ENCODE measurements at regions not wholly inside any gene's neighbourhood (a gene's known extent, or its start where the extent isn't known, plus 50 kb on each side); places are given as distances from the start of the nearest gene placed in this dataset.

GRCh38 chr4:115323106-115323707 is 209.8 kb upstream of the NDST4 start:
- no peak for DNase-seq (ENCODE audit: low spot score)

- DNase-seq (ENCODE audit: low spot score): no peak
Observed at GRCh38 chr4:115315182-115315581, 201.8 kb upstream of the NDST4 start.

DNA sequence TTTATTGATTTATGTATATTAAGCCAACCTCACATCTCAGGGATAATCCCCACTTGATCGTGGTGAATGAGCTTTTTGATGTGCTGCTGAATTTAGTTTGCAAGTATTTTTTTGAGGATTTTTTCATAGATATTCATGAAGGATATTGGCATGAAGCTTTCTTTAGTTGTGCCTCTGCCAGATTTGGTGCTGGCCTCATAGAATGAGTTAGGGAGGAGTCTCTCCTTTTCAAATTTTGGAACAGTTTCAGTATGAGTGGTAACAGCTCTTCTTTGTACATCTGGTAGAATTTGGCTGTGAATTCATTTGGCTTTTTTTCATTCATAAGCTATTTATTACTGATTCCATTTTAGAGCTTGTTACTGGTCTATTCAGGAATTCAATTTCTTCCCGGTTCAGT is 197.2 kb upstream of the NDST4 start:
- DNase-seq (ENCODE audit: low spot score): no peak

GRCh38 chr4:115294717-115295116 is 181.3 kb upstream of the NDST4 start:
- DNase-seq (ENCODE audit: low spot score): no peak

- no peak for DNase-seq (ENCODE audit: low spot score)
Observed at GRCh38 chr4:115293093-115293462, 179.7 kb upstream of the NDST4 start.

- no peak for DNase-seq (ENCODE audit: low spot score)
Observed at GRCh38 chr4:115292320-115293092, 179.1 kb upstream of the NDST4 start.

DNA sequence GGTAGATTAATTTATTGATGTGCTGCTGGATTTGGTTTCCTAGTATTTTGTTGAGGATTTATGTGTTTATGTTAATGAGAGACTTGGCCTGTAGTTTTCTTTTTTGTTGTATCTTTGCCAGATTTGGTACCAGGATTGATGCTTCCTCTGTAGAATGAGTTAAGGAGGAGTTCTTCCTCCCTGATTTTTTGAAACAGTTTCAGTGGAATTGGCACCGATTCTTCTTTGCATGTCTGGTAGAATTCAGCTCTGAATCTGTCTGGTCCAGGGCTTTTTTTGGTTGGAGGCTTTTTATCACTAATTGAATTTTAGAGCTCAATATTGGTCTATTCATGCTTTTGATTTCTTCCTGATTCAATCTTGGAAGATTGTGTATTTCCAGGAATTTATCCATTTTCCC is 174.0 kb upstream of the NDST4 start:
- DNase-seq (ENCODE audit: low spot score): no peak

DNA sequence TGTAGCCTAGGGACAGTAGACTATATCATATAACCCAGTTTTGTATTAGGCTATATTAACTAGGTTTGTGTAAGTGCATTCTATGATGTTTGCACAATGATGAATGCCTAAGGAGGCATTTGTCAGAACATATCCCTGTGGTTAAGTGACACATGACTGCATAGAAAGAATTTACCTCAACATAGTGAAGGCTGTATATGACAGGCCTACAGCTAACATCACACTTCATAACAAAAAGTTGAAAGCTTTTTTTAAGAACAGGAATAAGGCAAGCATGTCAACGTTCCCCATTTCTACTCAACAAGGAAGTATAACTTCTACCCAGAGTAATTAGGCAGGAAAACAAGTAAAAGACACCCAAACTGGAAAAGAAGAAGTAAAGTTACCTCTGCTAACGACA is 165.9 kb upstream of the NDST4 start:
- DNase-seq (ENCODE audit: low spot score): no peak

GRCh38 chr4:115278830-115279229 is 165.4 kb upstream of the NDST4 start:
- DNase-seq (ENCODE audit: low spot score): no peak

DNA sequence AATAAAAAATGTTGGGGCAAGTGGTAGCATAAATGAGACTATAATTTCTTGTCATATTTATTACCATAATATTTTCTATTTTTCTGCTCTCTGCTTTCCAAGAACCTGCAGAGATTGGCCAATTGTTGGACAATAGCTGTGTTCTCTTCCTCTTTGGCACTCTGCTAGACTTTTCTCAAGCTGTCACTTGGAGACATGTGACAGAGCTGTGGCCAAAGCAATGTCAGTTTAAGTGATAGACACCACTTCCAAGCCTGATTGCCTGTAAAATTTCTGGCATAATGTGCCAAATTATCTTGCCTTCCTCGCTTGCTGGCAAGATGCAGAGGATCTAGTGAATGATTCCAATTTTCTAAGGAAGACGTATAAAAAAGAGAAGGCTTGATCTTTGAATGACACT is 162.2 kb upstream of the NDST4 start:
- no peak for DNase-seq (ENCODE audit: low spot score)

GRCh38 chr4:115274545-115274944 is 161.1 kb upstream of the NDST4 start:
- no peak for DNase-seq (ENCODE audit: low spot score)

- no peak for DNase-seq (ENCODE audit: low spot score)
Observed at GRCh38 chr4:115272594-115272993, 159.2 kb upstream of the NDST4 start.

- DNase-seq (ENCODE audit: low spot score): no peak
Observed at GRCh38 chr4:115272185-115272584, 158.8 kb upstream of the NDST4 start.

- no peak for DNase-seq (ENCODE audit: low spot score)
Observed at GRCh38 chr4:115260195-115260594, 146.8 kb upstream of the NDST4 start.

DNA sequence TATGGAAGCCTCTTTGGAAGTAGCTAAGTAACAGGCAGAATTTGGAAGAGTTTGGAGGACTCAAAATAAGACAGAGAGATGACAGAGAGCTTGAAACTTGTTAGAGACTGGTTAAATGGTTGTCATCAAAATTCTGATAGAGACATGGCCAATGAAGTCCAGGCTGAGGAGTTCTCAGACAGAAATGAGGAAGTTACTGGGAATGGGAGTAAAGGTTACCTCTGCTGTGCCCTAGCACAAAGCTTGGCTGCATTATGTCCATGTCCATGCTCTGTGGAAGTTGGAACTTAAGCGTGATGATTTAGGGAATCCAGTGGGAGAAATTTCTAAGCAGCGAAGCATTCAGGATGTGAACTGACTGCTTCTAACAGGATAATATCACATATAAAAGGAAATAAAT is 146.2 kb upstream of the NDST4 start:
- no peak for DNase-seq (ENCODE audit: low spot score)

- DNase-seq (ENCODE audit: low spot score): no peak
Observed at GRCh38 chr4:115249808-115250207, 136.4 kb upstream of the NDST4 start.

GRCh38 chr4:115234405-115235093 is 121.1 kb upstream of the NDST4 start:
- DNase-seq (ENCODE audit: low spot score): no peak

DNA sequence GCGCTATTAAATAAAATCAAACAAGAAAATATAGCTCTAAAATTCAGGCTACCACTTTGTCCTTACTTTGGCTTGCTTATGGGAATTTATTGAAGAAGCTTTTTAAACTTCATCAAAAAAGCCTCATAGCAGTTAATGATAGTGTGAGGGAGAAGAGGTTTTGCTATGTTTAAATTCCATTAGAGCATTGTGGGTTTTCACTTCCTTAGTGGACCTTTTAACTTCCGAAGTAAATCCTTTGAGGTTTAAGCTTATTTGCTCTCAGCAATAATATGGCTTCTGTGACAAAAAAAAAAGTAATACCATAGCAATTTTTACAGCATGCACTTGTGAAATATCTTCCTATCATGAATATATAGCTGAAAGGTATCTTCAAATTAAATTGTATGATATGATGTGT is 120.2 kb upstream of the NDST4 start:
- no peak for DNase-seq (ENCODE audit: low spot score)

- no peak for DNase-seq (ENCODE audit: low spot score)
Observed at GRCh38 chr4:115229873-115230272, 116.5 kb upstream of the NDST4 start.

GRCh38 chr4:115228851-115229250 is 115.4 kb upstream of the NDST4 start:
- no peak for DNase-seq (ENCODE audit: low spot score)

DNA sequence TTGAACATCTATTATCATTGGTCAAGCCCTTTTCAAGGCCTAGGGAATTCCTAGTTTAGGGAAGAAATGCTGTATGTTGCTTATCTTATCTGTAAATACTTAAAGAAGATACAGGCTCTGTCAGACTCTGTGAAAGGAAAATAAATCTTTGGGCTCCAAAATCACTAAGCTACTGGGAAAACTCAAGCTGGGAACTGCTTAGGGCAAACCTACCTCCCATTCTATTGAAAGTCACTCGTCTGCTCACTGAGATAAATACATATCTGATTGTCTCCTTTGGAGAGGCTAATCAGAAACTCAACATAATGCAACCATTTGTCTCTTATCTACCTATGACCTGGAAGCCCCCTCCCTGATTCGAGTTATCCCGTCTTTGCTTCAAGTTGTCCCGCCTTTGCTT is 108.6 kb upstream of the NDST4 start:
- DNase-seq (ENCODE audit: low spot score): no peak

DNA sequence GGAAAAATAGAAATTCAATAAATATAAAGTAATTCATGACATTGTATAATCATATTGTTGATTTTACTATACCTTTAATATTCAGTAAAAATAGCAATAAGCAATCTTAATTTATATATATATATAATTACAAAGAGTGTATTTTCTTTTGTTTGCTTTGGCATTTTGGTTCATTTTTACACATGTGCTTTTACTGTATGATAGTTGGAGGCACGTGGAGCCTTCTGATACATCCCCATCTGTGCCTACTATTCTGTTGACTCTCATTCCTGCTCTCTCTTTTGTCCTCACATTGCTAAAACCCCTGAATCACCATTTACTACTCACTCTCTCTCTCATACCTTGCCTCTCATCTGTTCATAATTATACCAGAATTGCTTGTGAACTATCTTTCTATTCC is 106.4 kb upstream of the NDST4 start:
- DNase-seq (ENCODE audit: low spot score): no peak

GRCh38 chr4:115219315-115219860 is 106.0 kb upstream of the NDST4 start:
- no peak for DNase-seq (ENCODE audit: low spot score)

All from CD4-positive, alpha-beta T cell treated with Interleukin-6 at 100 ng/mL for 8 hours (primary cell).